HG02642 (cell line): ENCODE measurements at regions not wholly inside any gene's neighbourhood (a gene's known extent, or its start where the extent isn't known, plus 50 kb on each side); places are given as distances from the start of the nearest gene placed in this dataset.

ENCODE experiments used
- ATAC-seq: cut with Tn5 transposase; IDR thresholded peaks from one replicate; pipeline ENCODE4 v1.9.1; 2021; ENCODE audit warnings: mild to moderate bottlenecking; ENCODE audit not compliant: unreplicated experiment, poor library complexity

GRCh38 chr11:36933481-36933880 lies 335.4 kb upstream of the RAG2 start:
- no peak for ATAC-seq

DNA sequence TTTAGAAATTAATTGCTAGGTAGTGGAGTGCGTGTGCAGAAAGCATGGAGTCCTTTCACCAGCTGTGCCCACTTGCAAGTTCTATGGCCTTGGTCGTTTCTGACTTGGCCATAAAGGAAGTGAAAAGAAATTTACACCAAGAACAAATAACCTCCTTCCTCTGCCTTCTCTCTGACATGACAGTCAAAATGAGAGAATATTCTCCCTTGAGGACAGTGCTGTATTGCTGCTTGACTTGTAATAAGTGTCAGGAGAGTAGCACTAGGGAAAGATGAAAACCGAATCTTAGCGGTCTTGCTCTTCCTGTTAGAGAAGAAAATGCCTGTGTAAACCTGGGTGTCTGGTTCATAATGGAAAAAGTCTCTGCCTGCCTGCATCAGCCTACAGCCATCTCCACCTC lies 333.1 kb upstream of the RAG2 start:
- ATAC-seq = no peak

- ATAC-seq = no peak
Measured at GRCh38 chr11:36930256-36930655, 332.2 kb upstream of the RAG2 start.

- ATAC-seq = no peak
Measured at GRCh38 chr11:36929401-36929800, 331.4 kb upstream of the RAG2 start.

DNA sequence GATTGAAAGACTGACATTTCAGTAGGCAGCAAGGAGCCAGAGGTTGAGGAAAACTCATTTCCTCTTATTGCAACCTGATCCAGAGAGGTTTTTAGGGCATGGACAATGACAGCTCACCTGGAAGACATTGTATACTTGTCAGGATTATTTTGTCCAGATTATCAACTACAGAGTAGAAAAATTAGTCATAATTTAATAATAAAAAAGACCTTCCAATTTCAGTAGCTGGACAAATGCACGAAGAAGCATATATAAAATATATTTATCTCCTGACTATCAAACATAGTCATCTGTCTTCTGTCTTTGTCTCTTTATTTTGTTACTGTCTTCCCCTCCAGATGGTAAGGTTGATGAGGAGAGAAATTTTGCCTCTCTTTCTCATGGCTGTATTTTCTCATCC lies 330.6 kb upstream of the RAG2 start:
- no peak for ATAC-seq

GRCh38 chr11:36899800-36900199 lies 301.8 kb upstream of the RAG2 start:
- ATAC-seq = no peak

DNA sequence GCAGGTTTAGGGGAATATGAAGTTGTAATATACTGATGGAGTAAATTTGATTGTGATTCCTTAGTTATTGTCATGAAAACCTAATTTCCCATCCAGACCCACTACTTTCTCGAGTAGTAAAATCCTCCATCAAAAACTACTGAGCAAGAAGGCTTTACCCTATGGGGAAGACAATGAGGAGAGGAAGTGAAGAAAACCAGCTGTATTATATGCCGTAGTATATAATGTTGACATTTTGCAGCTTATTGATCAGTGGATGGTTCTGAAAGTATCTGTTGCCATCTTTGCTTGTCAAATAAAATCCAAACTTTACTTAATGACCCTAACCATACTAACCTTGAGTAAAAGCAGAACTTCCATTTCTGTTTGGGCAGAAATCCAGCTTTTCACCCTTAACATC lies 292.8 kb upstream of the RAG2 start:
- no peak for ATAC-seq

DNA sequence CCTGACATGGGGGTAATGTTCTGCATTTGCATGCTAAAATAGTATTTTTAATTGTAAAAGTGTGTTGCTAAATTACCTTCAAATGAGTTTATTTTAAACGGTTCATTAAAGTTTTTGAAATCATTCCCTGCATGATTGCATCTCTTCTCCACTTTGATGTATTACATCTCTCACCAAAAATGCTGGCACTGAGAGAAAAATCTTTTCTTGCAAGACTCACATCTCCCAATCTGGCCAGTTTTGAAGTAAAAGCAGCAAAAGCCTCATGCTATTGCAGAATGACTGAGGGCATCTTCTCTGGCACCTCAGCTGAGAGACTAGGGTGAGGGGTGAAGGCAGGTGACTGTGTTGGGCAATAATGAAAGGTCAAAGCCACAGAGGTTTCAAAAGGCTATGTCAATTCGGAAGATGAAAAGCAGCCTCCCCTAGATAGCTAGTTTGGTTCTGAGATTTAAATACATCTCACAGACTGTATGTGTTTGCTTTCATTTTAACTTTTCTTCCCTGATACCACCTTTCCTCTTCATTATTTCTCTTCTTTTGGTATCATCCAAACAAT lies 292.2 kb upstream of the RAG2 start:
- ATAC-seq = no peak

GRCh38 chr11:36885154-36885553 lies 287.1 kb upstream of the RAG2 start:
- no peak for ATAC-seq

DNA sequence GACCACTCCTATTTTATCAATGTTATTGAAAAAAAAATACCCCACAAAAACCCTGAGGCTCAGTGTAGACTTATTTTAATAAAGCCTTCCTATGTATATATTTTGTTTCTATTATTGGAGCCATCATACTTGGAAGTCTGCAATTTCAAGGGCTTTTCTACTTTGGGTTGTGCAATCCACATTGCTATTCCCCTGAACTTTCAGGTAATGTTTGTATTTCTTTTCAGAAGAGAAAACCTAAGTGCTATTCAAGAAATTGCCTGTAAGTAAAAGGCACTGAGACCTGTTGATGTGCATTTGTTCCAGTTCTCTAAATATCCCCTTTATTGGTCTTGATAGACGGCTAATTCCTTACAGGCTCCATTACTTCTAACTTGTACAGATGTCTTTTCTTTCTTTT lies 280.7 kb upstream of the RAG2 start:
- no peak for ATAC-seq

- ATAC-seq = no peak
Measured at GRCh38 chr11:36877149-36877548, 279.1 kb upstream of the RAG2 start.

DNA sequence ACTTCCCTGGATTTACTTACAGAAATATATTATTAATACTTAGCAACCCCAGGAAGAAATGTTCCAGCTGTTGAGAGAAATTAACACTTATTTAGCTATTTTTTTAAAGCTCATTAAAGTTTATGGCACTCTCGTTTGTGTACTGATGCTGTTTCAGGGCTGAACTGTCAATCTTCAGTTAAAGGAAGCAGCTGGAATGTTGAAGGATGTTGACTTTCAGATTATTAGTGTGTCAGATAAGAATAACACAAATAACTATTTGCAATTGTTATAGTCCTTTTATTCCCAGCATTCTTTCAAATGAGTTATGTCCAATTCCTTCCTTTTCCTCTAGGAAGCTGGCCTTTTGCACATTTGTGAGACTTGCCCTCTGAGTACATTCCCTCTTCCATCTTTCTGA lies 278.2 kb upstream of the RAG2 start:
- ATAC-seq = no peak

GRCh38 chr11:36874291-36874690 lies 276.3 kb upstream of the RAG2 start:
- ATAC-seq = no peak

- ATAC-seq = no peak
Measured at GRCh38 chr11:36870361-36870760, 272.3 kb upstream of the RAG2 start.

DNA sequence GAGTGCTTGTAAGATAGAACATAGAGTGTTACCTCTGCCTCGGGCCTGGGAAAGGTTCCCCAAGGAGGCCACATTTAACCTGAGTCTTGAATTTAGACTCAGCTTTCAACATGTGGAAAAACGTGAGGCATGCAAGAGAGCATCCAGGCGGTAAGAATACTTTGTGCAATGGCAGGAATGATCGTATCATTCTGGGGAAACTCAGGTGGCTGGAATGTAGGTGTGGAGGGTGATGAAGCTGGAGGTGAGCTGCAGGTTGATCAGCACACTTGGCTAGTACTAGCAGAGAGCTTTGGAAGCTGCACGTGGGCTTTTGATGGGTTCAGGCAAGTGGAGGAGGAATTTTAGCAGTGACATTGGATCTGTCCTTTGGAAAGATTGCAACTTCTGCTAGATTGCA lies 270.3 kb upstream of the RAG2 start:
- no peak for ATAC-seq

DNA sequence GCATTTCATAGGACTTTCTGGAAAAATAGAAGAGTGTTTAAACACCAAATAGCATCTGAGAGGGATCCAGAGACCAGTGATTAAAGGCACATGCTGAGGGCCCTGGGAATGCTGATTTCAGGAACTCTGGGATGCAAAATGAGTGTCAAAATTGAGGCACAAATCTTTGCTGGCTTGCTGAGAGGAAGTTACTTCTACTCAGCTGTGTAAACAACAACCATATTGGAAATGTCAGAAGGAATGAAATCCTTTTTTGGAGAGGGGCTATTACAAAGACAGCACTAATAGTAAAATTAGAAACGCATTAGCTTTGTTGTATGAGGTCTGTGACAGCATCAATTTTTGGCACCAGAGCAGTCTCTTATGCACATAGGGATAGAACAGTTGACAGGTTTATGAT lies 267.8 kb upstream of the RAG2 start:
- ATAC-seq = no peak

GRCh38 chr11:36854875-36855274 lies 256.8 kb upstream of the RAG2 start:
- ATAC-seq = no peak

DNA sequence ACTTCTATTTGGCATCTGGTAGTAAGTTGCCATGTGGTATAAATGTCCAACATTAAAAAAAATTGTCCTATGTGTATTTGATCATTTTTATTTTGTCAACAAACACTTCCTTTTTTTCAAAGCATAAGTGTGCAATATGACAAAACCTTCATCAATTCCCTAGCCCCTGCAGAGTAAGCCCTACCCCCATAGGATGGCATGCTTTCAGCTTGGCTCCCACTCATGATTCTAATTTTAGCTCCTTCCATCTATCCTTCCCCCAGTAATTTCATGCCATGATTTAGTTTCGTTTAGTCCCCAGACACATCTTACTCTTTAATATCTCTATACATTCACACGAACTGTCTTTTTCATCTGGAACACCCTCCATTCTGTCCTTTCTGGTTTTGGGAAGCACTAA lies 250.6 kb upstream of the RAG2 start:
- no peak for ATAC-seq

DNA sequence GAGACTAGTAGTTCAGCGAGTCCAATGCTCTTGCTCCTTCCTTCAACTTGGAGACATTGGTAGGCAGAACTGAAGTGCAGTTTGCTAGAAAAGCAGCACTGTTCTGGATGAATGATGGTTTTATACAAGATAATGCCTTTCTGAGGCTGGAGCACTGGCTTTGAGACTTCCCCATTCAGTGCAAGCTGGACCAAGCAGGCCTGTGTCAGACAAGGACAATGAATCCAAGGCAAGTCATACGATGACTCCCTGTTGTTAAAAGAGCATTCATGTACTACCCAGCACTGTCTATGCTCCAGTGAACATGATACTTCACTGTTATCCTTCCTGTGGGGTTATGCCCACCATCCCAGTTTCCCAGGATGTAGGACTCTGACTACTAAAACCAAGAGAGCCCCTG lies 242.3 kb upstream of the RAG2 start:
- no peak for ATAC-seq

DNA sequence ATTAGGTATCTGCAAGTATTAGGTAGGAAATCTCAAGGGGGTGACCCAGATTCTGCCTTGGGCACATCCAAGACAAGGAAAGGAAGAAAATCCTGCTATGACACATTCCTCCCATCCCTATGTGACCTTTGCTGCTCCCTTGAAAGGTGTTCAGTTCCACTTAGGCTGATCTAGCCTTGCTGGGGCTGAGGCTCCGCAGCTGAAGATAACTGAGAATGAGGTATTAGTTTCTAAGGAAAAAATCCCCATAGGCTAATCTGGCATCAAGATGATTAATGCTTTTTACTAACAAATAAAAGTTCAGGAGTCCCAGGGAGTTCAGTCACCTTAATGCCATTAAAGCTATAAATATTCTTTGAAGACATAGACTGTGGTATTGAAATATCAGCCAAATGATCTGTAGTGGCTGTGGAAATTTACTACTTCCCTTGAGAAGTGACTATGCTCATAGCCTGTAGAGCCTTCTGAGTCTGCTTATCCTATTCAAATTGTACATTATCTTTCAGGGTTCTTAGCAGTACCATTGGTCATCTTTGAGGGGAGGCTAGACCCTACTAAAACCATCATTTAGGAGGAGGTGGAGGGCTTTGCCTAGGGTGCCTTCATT lies 239.9 kb upstream of the RAG2 start:
- ATAC-seq = no peak

DNA sequence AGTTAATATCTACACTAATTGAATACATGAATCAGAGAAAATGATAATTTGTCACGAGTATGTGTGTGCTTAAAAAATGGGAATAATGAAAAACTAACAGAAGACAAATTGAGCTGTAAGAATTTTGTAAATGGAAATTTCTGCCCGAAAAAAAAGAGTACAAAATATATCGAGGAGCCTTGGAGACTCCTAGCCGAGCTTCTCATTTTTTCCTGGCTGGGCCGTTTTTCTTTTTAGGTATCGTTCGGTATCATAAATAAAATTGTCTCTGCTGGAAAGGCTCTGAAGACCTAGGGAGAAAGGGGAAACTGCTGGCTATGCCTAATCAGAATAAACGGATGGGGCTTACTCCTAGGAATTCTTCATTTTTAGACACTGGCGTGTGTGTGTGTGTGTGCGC lies 227.2 kb upstream of the RAG2 start:
- ATAC-seq = no peak

DNA sequence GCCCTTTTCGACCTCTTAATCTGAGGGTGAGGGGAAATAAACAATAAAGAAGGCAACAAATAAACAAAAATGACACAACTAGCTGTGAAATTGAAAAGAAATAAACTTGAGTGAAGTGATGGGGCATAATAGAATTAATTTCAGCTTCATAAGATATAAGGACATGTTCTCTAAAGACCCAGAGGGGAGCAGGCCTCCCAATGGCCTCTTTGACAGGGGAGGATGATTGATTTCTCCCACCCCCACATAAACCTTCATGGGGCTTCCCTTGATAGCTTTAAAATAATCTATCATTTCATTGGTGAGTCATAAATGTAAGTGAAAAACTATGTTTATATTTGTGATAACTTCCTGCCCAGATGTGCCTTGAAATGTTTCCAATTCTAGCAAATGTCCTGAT lies 226.3 kb upstream of the RAG2 start:
- no peak for ATAC-seq

DNA sequence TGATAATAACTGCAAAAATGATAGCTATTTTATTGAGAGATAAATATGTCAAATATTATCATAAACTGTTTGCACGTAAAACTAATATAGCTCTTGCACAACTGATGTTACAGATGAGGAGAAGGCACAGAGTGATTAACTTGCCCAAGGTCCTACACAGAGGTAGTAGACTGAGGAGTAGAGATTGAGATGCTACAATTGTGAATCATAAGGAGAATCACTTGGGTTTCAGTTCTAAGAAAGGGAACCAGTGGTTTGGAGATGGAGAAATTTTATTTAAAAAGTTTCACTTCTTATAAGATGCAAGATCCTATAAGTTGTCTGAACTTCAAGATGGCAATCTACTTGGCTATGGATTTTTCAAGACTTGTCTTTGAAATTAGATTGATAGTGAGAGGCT lies 224.8 kb upstream of the RAG2 start:
- ATAC-seq = no peak
